ENCODE measurements at regions not wholly inside any gene's neighbourhood (a gene's known extent, or its start where the extent isn't known, plus 50 kb on each side); places are given as distances from the start of the nearest gene placed in this dataset.

GRCh38 chr16:26281381-26282110 is 589.8 kb downstream of the HS3ST4 start:
- no peak for DNase-seq (ENCODE audit: low spot score)

- DNase-seq (ENCODE audit: low spot score) = no peak
These were observed 604.0 kb downstream of the HS3ST4 start for GRCh38 chr16:26295625-26296304.

GRCh38 chr16:26301516-26301915 is 609.8 kb downstream of the HS3ST4 start:
- no peak for DNase-seq (ENCODE audit: low spot score)

- DNase-seq (ENCODE audit: low spot score) = no peak
These were observed 625.1 kb downstream of the HS3ST4 start for GRCh38 chr16:26316683-26317464.

- DNase-seq (ENCODE audit: low spot score) = no peak
These were observed 626.1 kb downstream of the HS3ST4 start for GRCh38 chr16:26317885-26318284.

- no peak for DNase-seq (ENCODE audit: low spot score)
These were observed 638.9 kb downstream of the HS3ST4 start for GRCh38 chr16:26330654-26331053.

- no peak for DNase-seq (ENCODE audit: low spot score)
These were observed 642.7 kb downstream of the HS3ST4 start for GRCh38 chr16:26334218-26335111.

- no peak for DNase-seq (ENCODE audit: low spot score)
These were observed 643.6 kb downstream of the HS3ST4 start for GRCh38 chr16:26335236-26335853.

GRCh38 chr16:26342621-26343020 is 650.9 kb downstream of the HS3ST4 start:
- no peak for DNase-seq (ENCODE audit: low spot score)

GRCh38 chr16:26344240-26344776 is 652.5 kb downstream of the HS3ST4 start:
- DNase-seq (ENCODE audit: low spot score) = no peak

- DNase-seq (ENCODE audit: low spot score) = no peak
These were observed 653.2 kb downstream of the HS3ST4 start for GRCh38 chr16:26344976-26345375.

GRCh38 chr16:26345966-26346365 is 654.2 kb downstream of the HS3ST4 start:
- DNase-seq (ENCODE audit: low spot score) = no peak

GRCh38 chr16:26348095-26348494 is 656.3 kb downstream of the HS3ST4 start:
- DNase-seq (ENCODE audit: low spot score) = no peak

GRCh38 chr16:26360867-26361266 is 669.1 kb downstream of the HS3ST4 start:
- no peak for DNase-seq (ENCODE audit: low spot score)

- DNase-seq (ENCODE audit: low spot score) = no peak
These were observed 671.8 kb downstream of the HS3ST4 start for GRCh38 chr16:26363581-26363980.

- DNase-seq (ENCODE audit: low spot score) = no peak
These were observed 673.6 kb downstream of the HS3ST4 start for GRCh38 chr16:26365161-26365940.

- DNase-seq (ENCODE audit: low spot score) = no peak
These were observed 679.6 kb downstream of the HS3ST4 start for GRCh38 chr16:26371349-26371869.

- DNase-seq (ENCODE audit: low spot score) = no peak
These were observed 682.6 kb downstream of the HS3ST4 start for GRCh38 chr16:26374279-26374925.

- no peak for DNase-seq (ENCODE audit: low spot score)
These were observed 684.1 kb upstream of the C16orf82 start for GRCh38 chr16:26382586-26382985.

Measured in H4 (cell line).